IMR-90 (cell line): ENCODE measurements at regions not wholly inside any gene's neighbourhood (a gene's known extent, or its start where the extent isn't known, plus 50 kb on each side); places are given as distances from the start of the nearest gene placed in this dataset.

Experiments used
- ATAC-seq: fragments of 200-7000 bp; cut with Tn5 transposase; 2 replicates; pipeline ENCODE4 v1.9.1; 2020; ENCODE audit warnings: low read depth, mild to moderate bottlenecking, moderate library complexity
- BruUV-seq: library from RNA; stranded (reverse); fragments of 400-500 nt; replicated peaks from 2 replicates; lab custom pipeline; 2021; lab: Mats Ljungman, UMichigan
- CTCF ChIA-PET: fragments of 300-600 bp; formaldehyde crosslinking; extraction: SDS; loops from one replicate; lab custom pipeline; 2021; ENCODE audit warnings: antibody characterized with exemption; lab: Yijun Ruan, JAX
- POLR2A ChIA-PET: fragments of 300-600 bp; sonication (Branson Sonifier 250); formaldehyde crosslinking; loops from one replicate; lab custom pipeline; 2022; ENCODE audit warnings: antibody characterized with exemption; ENCODE audit not compliant: unreplicated experiment; lab: Charles Lee
- DNase-seq: peaks from one replicate; pipeline ENCODE4 v3.0.0; 2013
- H2AFZ ChIP-seq: replicated peaks from 2 replicates; pipeline ENCODE3; 2013; ENCODE audit warnings: low read length, mild to moderate bottlenecking; ENCODE audit not compliant: poor library complexity
- H2AK5ac ChIP-seq: 2 replicates; pipeline ENCODE4 v1.6.1; 2013; ENCODE audit warnings: low read depth, low read length, inconsistent platforms
- H2AK9ac ChIP-seq: replicated peaks from 2 replicates; pipeline ENCODE3; 2013; ENCODE audit warnings: mild to moderate bottlenecking, low read depth, low read length, moderate library complexity; ENCODE audit not compliant: poor library complexity
- H2BK120ac ChIP-seq: 2 replicates; pipeline ENCODE4 v1.6.1; 2013; ENCODE audit warnings: low read depth, low read length, inconsistent platforms
- H2BK15ac ChIP-seq: 3 replicates; pipeline ENCODE4 v1.6.1; 2013; ENCODE audit warnings: low read depth, low read length, inconsistent platforms
- H2BK20ac ChIP-seq: 2 replicates; pipeline ENCODE4 v1.6.1; 2013; ENCODE audit warnings: low read depth, mild to moderate bottlenecking, inconsistent platforms, low read length, moderate library complexity
- H2BK5ac ChIP-seq: 2 replicates; pipeline ENCODE4 v1.6.1; 2013; ENCODE audit warnings: mild to moderate bottlenecking, low read depth, low read length, inconsistent platforms; ENCODE audit not compliant: poor library complexity, severe bottlenecking
- H3K14ac ChIP-seq: replicated peaks from 2 replicates; pipeline ENCODE4 v1.6.1; 2013; ENCODE audit warnings: low read depth, low read length, inconsistent platforms
- H3K18ac ChIP-seq: 2 replicates; pipeline ENCODE4 v1.6.1; 2013; ENCODE audit warnings: low read depth, low read length, control low read depth
- H3K23ac ChIP-seq: 2 replicates; pipeline ENCODE4 v1.6.1; 2013; ENCODE audit warnings: low read depth, low read length, inconsistent platforms
- H3K27ac ChIP-seq: 2 replicates; pipeline ENCODE4 v1.5.1; 2013; ENCODE audit warnings: mild to moderate bottlenecking, control low read depth, low read length; ENCODE audit not compliant: insufficient read depth
- H3K27me3 ChIP-seq: 2 replicates; pipeline ENCODE4 v1.6.1; 2013; ENCODE audit warnings: low read length; ENCODE audit not compliant: control insufficient read depth, insufficient read depth
- H3K36me3 ChIP-seq: 2 replicates; pipeline ENCODE4 v1.6.1; 2013; ENCODE audit warnings: low read length, mixed read lengths; ENCODE audit not compliant: control insufficient read depth, insufficient read depth
- H3K4ac ChIP-seq: 2 replicates; pipeline ENCODE4 v1.6.1; 2013; ENCODE audit warnings: low read depth, low read length, inconsistent platforms
- H3K4me1 ChIP-seq: 2 replicates; pipeline ENCODE4 v1.6.1; 2013; ENCODE audit warnings: low read length, mixed read lengths; ENCODE audit not compliant: control insufficient read depth, insufficient read depth
- H3K4me2 ChIP-seq: 2 replicates; pipeline ENCODE4 v1.6.1; 2013; ENCODE audit warnings: low read depth, mild to moderate bottlenecking, control low read depth, low read length, moderate library complexity
- H3K4me3 ChIP-seq: 2 replicates; pipeline ENCODE4 v1.5.1; 2013; ENCODE audit warnings: low read depth, mild to moderate bottlenecking, control low read depth, low read length, moderate library complexity; ENCODE audit not compliant: insufficient read depth
- H3K56ac ChIP-seq: 2 replicates; pipeline ENCODE4 v1.6.1; 2013; ENCODE audit warnings: low read length, inconsistent platforms; ENCODE audit not compliant: insufficient read depth; ENCODE audit errors: extremely low read depth
- H3K79me1 ChIP-seq, 2 experiments: 2 replicates each; pipeline ENCODE4 v1.6.1; 2013; ENCODE audit warnings: low read length in 2 of 2, inconsistent platforms in 1 of 2, low read depth in 1 of 2
- H3K9ac ChIP-seq: 2 replicates; pipeline ENCODE4 v1.6.1; 2013; ENCODE audit warnings: low read depth, low read length, control low read depth
- H3K9me1 ChIP-seq: 2 replicates; pipeline ENCODE4 v1.6.1; 2013; ENCODE audit warnings: low read length, inconsistent platforms; ENCODE audit not compliant: insufficient read depth
- H3K9me3 ChIP-seq: 2 replicates; pipeline ENCODE4 v1.6.1; 2013; ENCODE audit warnings: low read length; ENCODE audit not compliant: control insufficient read depth, insufficient read depth
- H4K20me1 ChIP-seq: 2 replicates; pipeline ENCODE4 v1.6.1; 2013; ENCODE audit warnings: low read length, inconsistent platforms; ENCODE audit not compliant: insufficient read depth
- H4K5ac ChIP-seq: 2 replicates; pipeline ENCODE4 v1.6.1; 2013; ENCODE audit warnings: mild to moderate bottlenecking, low read depth, low read length, control low read depth
- H4K8ac ChIP-seq, 2 experiments: 2 replicates each; pipeline ENCODE4 v1.6.1; 2013; ENCODE audit warnings: low read depth in 2 of 2, low read length in 2 of 2, control low read depth in 1 of 2, inconsistent platforms in 1 of 2
- H4K91ac ChIP-seq: 2 replicates; pipeline ENCODE4 v1.6.1; 2013; ENCODE audit warnings: low read depth, low read length, inconsistent platforms; ENCODE audit not compliant: insufficient read depth
- CTCF ChIP-seq: conservative IDR thresholded peaks from 2 replicates; pipeline ENCODE4 v1.5.1; 2012; ENCODE audit warnings: mild to moderate bottlenecking, low read depth, low read length, improper control_type of control experiment
- ELK1 ChIP-seq: fragments of 150-350 bp; IDR thresholded peaks from 2 replicates; pipeline ENCODE4 v1.6.1; 2016; ENCODE audit warnings: low read depth, mild to moderate bottlenecking, low read length, moderate library complexity, borderline replicate concordance
- FOS ChIP-seq: fragments of 150-350 bp; IDR thresholded peaks from 2 replicates; pipeline ENCODE4 v1.6.1; 2016; ENCODE audit warnings: low read depth, low read length
- MAZ ChIP-seq: IDR thresholded peaks from 2 replicates; pipeline ENCODE4 v1.6.1; 2012; ENCODE audit warnings: low read depth, mild to moderate bottlenecking, low read length, improper control_type of control experiment, moderate library complexity, borderline replicate concordance
- NFE2L2 ChIP-seq: fragments of 150-350 bp; IDR thresholded peaks from 2 replicates; pipeline ENCODE4 v1.6.1; 2016; ENCODE audit warnings: low read depth, mild to moderate bottlenecking, low read length
- RCOR1 ChIP-seq: IDR thresholded peaks from 2 replicates; pipeline ENCODE4 v1.6.1; 2012; ENCODE audit warnings: mild to moderate bottlenecking, low read length, improper control_type of control experiment; ENCODE audit not compliant: insufficient replicate concordance
- RFX5 ChIP-seq: IDR thresholded peaks from 2 replicates; pipeline ENCODE4 v1.8.0; 2012; ENCODE audit warnings: low read depth, mild to moderate bottlenecking, low read length, moderate library complexity
- SMC3 ChIP-seq: fragments of 150-350 bp; IDR thresholded peaks from 2 replicates; pipeline ENCODE4 v1.6.1; 2016; ENCODE audit warnings: low read depth, mild to moderate bottlenecking, antibody characterized with exemption, low read length, moderate library complexity
- WGBS, 2 experiments: methylation state at CpG; one replicate each; pipeline versions ENCODE4 v1.1.5 to v1.1.7; 2013; ENCODE audit warnings: missing lambda C conversion rate in 2 of 2; ENCODE audit not compliant: insufficient read length in 1 of 2; ENCODE audit errors: extremely low coverage in 2 of 2; 5-methylcytosine and 5-hydroxymethylcytosine counted together
- dilution Hi-C: fragments of 300-500 bp; cut with HindIII; formaldehyde crosslinking; loops from one replicate; pipeline ENCODE4 v1.14.3; 2018; ENCODE audit warnings: low sequenced_read_pairs; ENCODE audit not compliant: unreplicated experiment
- in situ Hi-C: fragments of 300-500 bp; cut with MboI; formaldehyde crosslinking; loops from 3 replicates; pipeline ENCODE4 v1.14.3; 2019; ENCODE audit warnings: low sequenced_read_pairs, inconsistent platforms, mixed read lengths
- intact Hi-C: fragments of 100-400 bp; cut with micrococcal nuclease; formaldehyde crosslinking; loops from 2 replicates; pipeline ENCODE4 v1.10.0; 2022

GRCh38 chr13:40503011-40503410 lies 163.4 kb downstream of the FOXO1 start:
- no peak overlapping the region for H2BK15ac ChIP-seq
- H3K4me2 ChIP-seq, result no peak overlapping the region
- H3K9me1 ChIP-seq, result no peaks in the 10 kb centered on the region
- H3K18ac ChIP-seq, result no peak overlapping the region
- TF ChIP-seq MAZ, result no peak
- TF ChIP-seq CTCF, result no peak
- no peak for TF ChIP-seq RFX5
- no peak for TF ChIP-seq FOS
- TF ChIP-seq ELK1, result no peak
- no peak for TF ChIP-seq RCOR1
- no peak for TF ChIP-seq NFE2L2
- TF ChIP-seq SMC3, result no peak
- H3K79me1 ChIP-seq, result no peaks in the 10 kb centered on the region
- H2AK9ac ChIP-seq, result no peak overlapping the region
- no TSS peak for BruUV-seq
- H2AFZ ChIP-seq, result no peak overlapping the region
- ChIA-PET POLR2A (no interaction called here), CTCF (interaction anchor here (0.6 to 1.1 kb wide), 3 partner anchors 10 to 31 kb away, joined by 3 to 6 read pairs (median 3); no protein-coding TSS in a partner anchor)
- no peak overlapping the region for H3K27ac ChIP-seq
- DNase-seq (no peak), ATAC-seq (no peak)
- no peak overlapping the region for H4K5ac ChIP-seq
- no peak overlapping the region for H4K8ac ChIP-seq
- H2BK20ac ChIP-seq, result no peak overlapping the region
- no peak overlapping the region for H3K4me3 ChIP-seq
- no CpG with 5 or more reads among the region's 2 CpGs for WGBS, 2 experiments
- no peak overlapping the region for H3K4ac ChIP-seq
- H2BK5ac ChIP-seq, result no peak overlapping the region
- no peak overlapping the region for H3K14ac ChIP-seq
- H4K91ac ChIP-seq, result no peak overlapping the region
- H3K9me3 ChIP-seq, result 0 out of 2 replicates have a peak, but pooled peaks cover 2% of the 10 kb centered on the region
- H3K23ac ChIP-seq, result no peak overlapping the region
- no peak overlapping the region for H2BK120ac ChIP-seq
- dilution Hi-C loops (no loop called here), in situ Hi-C loops (no loop called here), intact Hi-C loops (no loop called here)
- H3K9ac ChIP-seq, result no peak overlapping the region
- H3K4me1 ChIP-seq, result no peaks in the 10 kb centered on the region
- no peak overlapping the region for H3K56ac ChIP-seq
- H2AK5ac ChIP-seq, result no peak overlapping the region
- H3K27me3 ChIP-seq, result no peaks in the 10 kb centered on the region
- no peaks in the 10 kb centered on the region for H3K36me3 ChIP-seq
- H4K20me1 ChIP-seq, result no peaks in the 10 kb centered on the region
